22Rv1 (cell line): ENCODE measurements at regions not wholly inside any gene's neighbourhood (a gene's known extent, or its start where the extent isn't known, plus 50 kb on each side); places are given as distances from the start of the nearest gene placed in this dataset.

ENCODE experiments used
- H3K27ac ChIP-seq: fragments of 450-650 bp; 2 replicates; pipeline ENCODE4 v1.5.1; 2017
- ZFX ChIP-seq: fragments of 450-650 bp; IDR thresholded peaks from 2 replicates; pipeline ENCODE4 v1.6.1; 2017; ENCODE audit warnings: antibody characterized with exemption, borderline replicate concordance
- TF ChIP-seq, protein P1 (sequence below): fragments of 450-650 bp; IDR thresholded peaks from 2 replicates; pipeline ENCODE4 v1.5.1; 2017; ENCODE audit warnings: mild to moderate bottlenecking

DNA sequence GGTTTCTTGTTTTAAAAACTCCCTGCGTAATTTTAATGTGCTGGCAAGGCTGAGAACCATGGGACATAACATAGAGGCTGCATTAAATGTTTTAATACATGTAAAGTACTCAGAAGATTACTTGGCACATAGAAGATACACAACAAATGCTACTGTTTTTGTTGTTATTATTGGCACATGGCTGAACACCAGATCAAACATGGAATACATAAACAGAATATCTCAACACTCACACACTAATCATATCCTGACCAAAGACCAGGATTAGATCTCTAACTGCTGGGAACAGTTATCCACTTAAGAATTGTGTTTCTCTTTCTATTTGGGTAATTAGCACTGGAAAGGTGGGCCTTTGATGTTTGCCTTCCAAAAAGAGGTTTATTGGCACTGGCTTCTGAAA, 69.3 kb downstream of the KCNE4 start:
- no peak overlapping the region for H3K27ac ChIP-seq
- TF ChIP-seq, protein P1, sequence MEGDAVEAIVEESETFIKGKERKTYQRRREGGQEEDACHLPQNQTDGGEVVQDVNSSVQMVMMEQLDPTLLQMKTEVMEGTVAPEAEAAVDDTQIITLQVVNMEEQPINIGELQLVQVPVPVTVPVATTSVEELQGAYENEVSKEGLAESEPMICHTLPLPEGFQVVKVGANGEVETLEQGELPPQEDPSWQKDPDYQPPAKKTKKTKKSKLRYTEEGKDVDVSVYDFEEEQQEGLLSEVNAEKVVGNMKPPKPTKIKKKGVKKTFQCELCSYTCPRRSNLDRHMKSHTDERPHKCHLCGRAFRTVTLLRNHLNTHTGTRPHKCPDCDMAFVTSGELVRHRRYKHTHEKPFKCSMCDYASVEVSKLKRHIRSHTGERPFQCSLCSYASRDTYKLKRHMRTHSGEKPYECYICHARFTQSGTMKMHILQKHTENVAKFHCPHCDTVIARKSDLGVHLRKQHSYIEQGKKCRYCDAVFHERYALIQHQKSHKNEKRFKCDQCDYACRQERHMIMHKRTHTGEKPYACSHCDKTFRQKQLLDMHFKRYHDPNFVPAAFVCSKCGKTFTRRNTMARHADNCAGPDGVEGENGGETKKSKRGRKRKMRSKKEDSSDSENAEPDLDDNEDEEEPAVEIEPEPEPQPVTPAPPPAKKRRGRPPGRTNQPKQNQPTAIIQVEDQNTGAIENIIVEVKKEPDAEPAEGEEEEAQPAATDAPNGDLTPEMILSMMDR = no peak
- no peak for TF ChIP-seq ZFX

DNA sequence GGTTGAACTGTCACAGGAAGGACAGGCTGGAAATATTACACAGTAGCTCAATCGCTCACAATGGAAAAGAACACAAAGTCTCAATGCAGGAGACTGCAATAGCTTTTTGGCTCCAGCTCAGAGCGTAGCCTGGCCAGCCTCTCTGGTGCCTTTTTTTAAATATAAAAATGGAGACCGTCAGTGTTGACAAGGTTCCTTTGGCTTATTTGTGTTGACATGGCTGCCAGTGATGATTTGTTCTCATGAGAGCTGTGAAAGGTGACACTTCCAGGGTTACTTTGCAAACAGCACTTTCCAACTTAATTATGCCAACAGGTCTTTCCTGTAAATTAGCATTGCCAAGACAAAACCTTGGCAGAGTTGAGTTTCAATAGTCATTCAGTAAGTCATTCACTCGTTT, 70.8 kb downstream of the KCNE4 start:
- TF ChIP-seq, protein P1 = no peak
- TF ChIP-seq ZFX = no peak
- no peak overlapping the region for H3K27ac ChIP-seq

DNA sequence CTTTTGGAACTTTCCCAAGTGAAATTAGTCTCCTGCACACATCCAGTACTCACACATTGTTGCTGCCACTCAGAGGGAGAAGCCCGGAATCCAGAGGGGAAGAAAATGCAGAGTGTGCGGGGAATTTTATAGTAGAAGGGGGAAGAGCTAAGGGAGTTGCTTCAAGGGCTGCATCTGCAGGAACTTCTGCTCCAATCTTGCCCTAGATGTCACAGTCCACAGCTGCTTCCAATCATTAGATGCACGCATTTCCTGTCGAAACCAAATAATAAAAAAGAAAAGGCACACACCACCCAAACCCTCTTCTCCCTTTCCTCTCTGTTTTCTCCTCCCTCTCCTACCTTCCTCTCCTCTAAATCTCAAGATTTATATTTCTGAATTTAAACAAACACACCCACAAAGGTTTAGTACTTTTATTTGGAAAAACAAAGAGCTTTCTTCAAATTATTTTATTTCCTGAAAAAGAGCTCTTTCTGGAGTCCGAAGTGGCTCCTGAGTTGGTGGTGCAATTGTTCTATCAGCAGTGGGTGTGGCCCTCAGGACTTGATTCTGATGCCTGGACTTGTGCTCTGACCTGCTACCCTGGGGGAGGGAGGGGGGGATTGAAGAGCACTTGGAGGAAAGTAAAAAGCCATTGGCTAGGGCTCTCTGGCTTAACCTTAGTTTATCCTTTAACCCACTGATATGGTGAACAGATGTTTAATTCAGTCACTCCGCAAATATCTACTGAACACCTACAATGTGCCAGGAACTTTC, 72.0 kb downstream of the KCNE4 start:
- no peak overlapping the region for H3K27ac ChIP-seq
- TF ChIP-seq ZFX = no peak
- TF ChIP-seq, protein P1 = no peak

DNA sequence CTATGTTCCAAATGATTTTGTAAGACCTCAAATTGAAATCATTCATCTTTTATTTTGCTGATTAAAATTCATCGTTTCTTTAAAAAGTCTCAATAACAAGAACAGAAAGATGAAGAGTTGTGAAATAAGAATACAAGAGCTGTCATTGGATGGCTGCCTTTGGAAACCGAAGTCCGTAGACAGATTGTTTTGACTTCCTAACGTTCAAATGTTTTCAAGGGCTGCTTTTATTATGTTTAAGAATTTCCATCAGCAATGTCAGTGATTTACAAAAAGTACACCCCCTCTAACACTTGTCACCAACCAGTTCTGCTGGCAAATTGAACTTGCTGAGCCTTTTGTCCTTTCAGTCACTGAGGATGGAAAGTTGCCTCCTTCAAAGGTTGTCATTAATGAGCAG, 89.6 kb downstream of the KCNE4 start:
- no peak for TF ChIP-seq ZFX
- TF ChIP-seq, protein P1 = no peak
- H3K27ac ChIP-seq = no peak overlapping the region

DNA sequence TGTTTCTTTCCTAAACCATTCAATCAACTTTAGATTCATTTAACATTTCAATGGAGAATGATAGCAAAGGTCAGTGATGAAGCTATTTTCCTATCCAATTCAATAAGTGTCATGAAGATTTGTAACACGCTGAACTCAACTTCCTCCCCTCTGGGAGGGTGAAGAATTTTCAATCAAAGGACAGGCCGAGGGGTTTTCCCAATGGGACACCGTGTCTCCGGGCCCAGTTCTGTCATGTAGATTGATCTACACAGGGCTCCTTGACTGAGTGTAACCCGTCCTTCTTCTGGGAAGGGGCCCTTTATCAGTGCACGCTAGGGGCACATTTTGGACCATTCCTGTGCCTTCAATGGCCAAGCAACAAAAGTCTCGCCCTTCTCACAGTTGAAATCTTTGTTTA, 90.1 kb downstream of the KCNE4 start:
- H3K27ac ChIP-seq = no peak overlapping the region
- TF ChIP-seq ZFX = no peak
- TF ChIP-seq, protein P1 = no peak

DNA sequence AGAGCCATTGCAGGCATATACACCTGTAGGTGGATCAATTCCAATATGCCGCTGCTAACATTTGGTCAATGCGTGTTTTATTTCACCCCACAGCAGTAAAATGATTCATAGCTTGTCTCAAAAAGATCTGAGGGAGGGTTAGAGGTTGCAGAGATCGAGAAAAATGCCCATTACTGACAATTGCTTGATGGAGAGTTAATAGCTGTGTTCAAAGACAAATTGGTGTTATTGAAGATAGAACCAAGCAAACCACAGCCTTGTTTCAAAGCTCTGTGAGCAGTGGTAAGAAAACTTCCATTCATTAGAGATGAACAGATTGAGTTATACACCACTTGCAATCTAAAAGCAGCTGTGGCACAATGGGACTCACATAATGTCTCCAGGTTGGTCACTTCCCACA, 95.4 kb downstream of the KCNE4 start:
- TF ChIP-seq ZFX = no peak
- TF ChIP-seq, protein P1 = no peak
- no peak overlapping the region for H3K27ac ChIP-seq

DNA sequence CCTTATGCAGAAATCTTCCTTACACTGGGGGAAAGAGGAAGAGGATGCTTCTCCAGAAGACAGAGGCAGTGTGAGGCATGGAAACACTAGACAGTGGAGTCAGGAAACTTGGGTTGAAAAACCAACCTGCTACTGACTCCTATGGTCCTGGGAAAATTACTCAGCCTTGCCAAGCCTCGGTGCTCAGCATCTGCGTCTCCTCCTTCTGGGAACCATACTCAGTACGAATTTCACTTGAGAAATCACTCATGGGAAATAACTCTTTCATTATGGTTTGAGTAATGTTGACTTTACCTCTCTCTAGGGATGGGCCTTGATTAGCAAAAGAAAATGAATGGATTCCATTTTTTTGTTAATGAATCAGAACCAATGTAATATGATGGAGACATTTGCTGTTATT, 96.5 kb downstream of the KCNE4 start:
- TF ChIP-seq, protein P1 = no peak
- TF ChIP-seq ZFX = no peak
- H3K27ac ChIP-seq = no peak overlapping the region
